ENCODE measurements at regions not wholly inside any gene's neighbourhood (a gene's known extent, or its start where the extent isn't known, plus 50 kb on each side); places are given as distances from the start of the nearest gene placed in this dataset.

- ChIA-PET CTCF (interaction anchor here (0.7 to 1.1 kb wide), 2 partner anchors 9 to 16 kb away, joined by 3 to 4 read pairs; no protein-coding TSS in a partner anchor), POLR2A (no interaction called here)
Measured at GRCh38 chr7:33766405-33766804, 138.9 kb upstream of the BMPER start.

DNA sequence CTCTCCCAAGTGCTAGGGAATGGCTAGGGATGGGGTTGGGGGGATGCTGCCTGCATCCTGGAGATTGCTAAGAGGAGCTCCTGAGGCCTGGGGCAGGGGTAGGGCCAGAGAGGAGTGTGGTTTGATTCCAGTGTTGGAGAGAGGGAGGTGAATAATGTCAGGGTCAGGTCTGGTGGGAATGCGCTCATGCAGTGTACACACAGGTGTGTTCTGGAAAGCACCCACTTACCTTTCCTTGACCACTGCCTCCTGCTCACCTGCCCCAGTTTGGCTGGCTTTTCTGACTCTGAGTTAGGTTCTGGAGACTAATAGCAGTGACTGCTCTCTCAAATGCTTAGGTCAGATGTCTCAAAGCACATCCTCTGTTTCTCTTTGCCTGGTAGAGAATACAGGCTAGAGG lies 135.4 kb upstream of the BMPER start:
- POLR2A ChIA-PET = no interaction called here
- DNase-seq (ENCODE audit: extremely low spot score) = no peak
- TF ChIP-seq SP1 (IDR thresholded peaks at IDR 0.05) (no peak), PKNOX1 (IDR thresholded peaks at IDR 0.05) (no peak), FOXM1 (IDR thresholded peaks at IDR 0.05; ENCODE audit: borderline replicate concordance) (no peak)
- CTCF ChIA-PET = no interaction called here

More at GRCh38 chr7:33766405-33766804, 138.9 kb upstream of the BMPER start:
- TF ChIP-seq NFRKB (IDR thresholded peaks at IDR 0.05) (no peak), L3MBTL2 (conservative IDR thresholded peaks at IDR 0.05) (no peak), SP1 (IDR thresholded peaks at IDR 0.05) (no peak), TARDBP (IDR thresholded peaks at IDR 0.05) (no peak), CTBP1 (IDR thresholded peaks at IDR 0.05; ENCODE audit: borderline replicate concordance) (no peak), FOXA1 (IDR thresholded peaks at IDR 0.05) (no peak), FOXM1 (IDR thresholded peaks at IDR 0.05; ENCODE audit: borderline replicate concordance) (no peak), ELF4 (IDR thresholded peaks at IDR 0.05) (no peak), ARNT (IDR thresholded peaks at IDR 0.05) (no peak), FOXK2 (IDR thresholded peaks at IDR 0.05) (no peak)
- DNase-seq (ENCODE audit: extremely low spot score) = no peak

- CTCF ChIA-PET = no interaction called here
- TF ChIP-seq PKNOX1 (IDR thresholded peaks at IDR 0.05) (no peak), HDGF (IDR thresholded peaks at IDR 0.05; ENCODE audit: borderline replicate concordance) (no peak), SUZ12 (IDR thresholded peaks at IDR 0.05) (no peak), ARNT (IDR thresholded peaks at IDR 0.05) (no peak), TARDBP (IDR thresholded peaks at IDR 0.05) (no peak), FOXK2 (IDR thresholded peaks at IDR 0.05) (no peak), BHLHE40 (IDR thresholded peaks at IDR 0.05; ENCODE audit: borderline replicate concordance) (no peak), ZNF384 (IDR thresholded peaks at IDR 0.05) (no peak), CTBP1 (IDR thresholded peaks at IDR 0.05; ENCODE audit: borderline replicate concordance) (no peak), L3MBTL2 (conservative IDR thresholded peaks at IDR 0.05) (no peak), FOXM1 (IDR thresholded peaks at IDR 0.05; ENCODE audit: borderline replicate concordance) (no peak), NFRKB (IDR thresholded peaks at IDR 0.05) (no peak), LEF1 (IDR thresholded peaks at IDR 0.05; ENCODE audit: borderline replicate concordance) (no peak), SP1 (IDR thresholded peaks at IDR 0.05) (no peak), ELF4 (IDR thresholded peaks at IDR 0.05) (no peak), FOXA1 (IDR thresholded peaks at IDR 0.05) (no peak)
- no peak for DNase-seq (ENCODE audit: extremely low spot score)
- POLR2A ChIA-PET = no interaction called here
Measured at GRCh38 chr7:33770576-33770975, 134.8 kb upstream of the BMPER start.

DNA sequence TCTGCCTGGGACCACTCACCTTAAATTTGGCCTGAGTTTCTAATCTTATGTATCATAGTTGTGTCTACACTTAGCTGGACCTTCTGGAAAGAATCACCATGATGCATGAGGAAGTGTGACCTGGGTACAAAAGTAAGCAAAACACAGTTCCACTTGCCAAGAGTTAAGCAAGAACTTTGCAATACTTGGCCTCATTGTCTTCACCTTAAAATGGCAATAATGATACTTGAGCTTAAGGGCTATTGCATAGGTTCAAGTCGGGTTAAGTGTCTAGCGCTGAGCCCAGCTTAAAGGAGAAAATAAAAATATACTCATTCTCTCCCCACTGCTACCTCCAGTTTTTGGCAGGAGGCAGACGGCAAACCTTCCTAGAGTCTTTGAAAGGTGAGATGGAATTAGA lies 133.9 kb upstream of the BMPER start:
- DNase-seq (ENCODE audit: extremely low spot score) = no peak
- TF ChIP-seq FOXM1 (IDR thresholded peaks at IDR 0.05; ENCODE audit: borderline replicate concordance) = no peak
- no peak for TF ChIP-seq SUZ12 (IDR thresholded peaks at IDR 0.05)
- TF ChIP-seq BHLHE40 (IDR thresholded peaks at IDR 0.05; ENCODE audit: borderline replicate concordance) = no peak
- no peak for TF ChIP-seq NFRKB (IDR thresholded peaks at IDR 0.05)
- no peak for TF ChIP-seq FOXK2 (IDR thresholded peaks at IDR 0.05)
- TF ChIP-seq L3MBTL2 (conservative IDR thresholded peaks at IDR 0.05) = no peak
- no peak for TF ChIP-seq ZNF384 (IDR thresholded peaks at IDR 0.05)
- TF ChIP-seq ARNT (IDR thresholded peaks at IDR 0.05) = no peak
- no peak for TF ChIP-seq SP1 (IDR thresholded peaks at IDR 0.05)
- no peak for TF ChIP-seq HDGF (IDR thresholded peaks at IDR 0.05; ENCODE audit: borderline replicate concordance)
- TF ChIP-seq PKNOX1 (IDR thresholded peaks at IDR 0.05) = no peak
- no peak for TF ChIP-seq TARDBP (IDR thresholded peaks at IDR 0.05)
- no peak for TF ChIP-seq FOXA1 (IDR thresholded peaks at IDR 0.05)
- no peak for TF ChIP-seq LEF1 (IDR thresholded peaks at IDR 0.05; ENCODE audit: borderline replicate concordance)
- no peak for TF ChIP-seq CTBP1 (IDR thresholded peaks at IDR 0.05; ENCODE audit: borderline replicate concordance)
- ChIA-PET POLR2A (no interaction called here), CTCF (no interaction called here)

DNA sequence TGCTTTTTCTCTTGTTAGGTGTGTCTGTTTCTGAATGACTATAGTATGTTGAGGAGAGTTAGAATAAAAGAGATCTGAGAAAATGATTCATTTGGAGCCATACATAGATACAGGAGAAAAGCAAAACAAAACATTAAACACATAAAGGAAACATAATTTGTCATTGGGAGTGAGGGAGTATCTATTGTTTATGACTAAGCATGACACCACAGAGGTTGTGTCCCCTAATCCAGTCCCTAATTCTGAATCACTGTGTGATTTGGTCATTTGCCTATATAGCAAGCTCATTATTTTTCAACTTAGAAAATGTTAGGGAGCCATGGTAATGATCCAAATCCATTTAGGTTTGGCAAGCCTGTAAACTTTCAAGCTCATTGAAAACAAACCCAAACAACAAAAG lies 132.3 kb upstream of the BMPER start:
- POLR2A ChIA-PET = no interaction called here
- TF ChIP-seq TARDBP (IDR thresholded peaks at IDR 0.05) = no peak
- TF ChIP-seq ARNT (IDR thresholded peaks at IDR 0.05) = no peak
- no peak for TF ChIP-seq SP1 (IDR thresholded peaks at IDR 0.05)
- no peak for TF ChIP-seq SUZ12 (IDR thresholded peaks at IDR 0.05)
- TF ChIP-seq PKNOX1 (IDR thresholded peaks at IDR 0.05) = no peak
- TF ChIP-seq BHLHE40 (IDR thresholded peaks at IDR 0.05; ENCODE audit: borderline replicate concordance) = no peak
- TF ChIP-seq CTBP1 (IDR thresholded peaks at IDR 0.05; ENCODE audit: borderline replicate concordance) = no peak
- no peak for TF ChIP-seq LEF1 (IDR thresholded peaks at IDR 0.05; ENCODE audit: borderline replicate concordance)
- TF ChIP-seq HDGF (IDR thresholded peaks at IDR 0.05; ENCODE audit: borderline replicate concordance) = no peak
- TF ChIP-seq ZNF384 (IDR thresholded peaks at IDR 0.05) = no peak
- TF ChIP-seq ELF4 (IDR thresholded peaks at IDR 0.05) = no peak
- TF ChIP-seq FOXA1 (IDR thresholded peaks at IDR 0.05) = no peak
- no peak for TF ChIP-seq FOXM1 (IDR thresholded peaks at IDR 0.05; ENCODE audit: borderline replicate concordance)
- TF ChIP-seq L3MBTL2 (conservative IDR thresholded peaks at IDR 0.05) = no peak
- no peak for TF ChIP-seq FOXK2 (IDR thresholded peaks at IDR 0.05)
- no peak for TF ChIP-seq NFRKB (IDR thresholded peaks at IDR 0.05)
- no peak for DNase-seq (ENCODE audit: extremely low spot score)
- CTCF ChIA-PET = no interaction called here
